Fibroblast of villous mesenchyme (primary cell): ENCODE measurements at regions not wholly inside any gene's neighbourhood (a gene's known extent, or its start where the extent isn't known, plus 50 kb on each side); places are given as distances from the start of the nearest gene placed in this dataset.

Source experiments
- DNase-seq: peaks from one replicate; pipeline ENCODE4 v3.0.0-alpha.2; 2010; ENCODE audit warnings: low read depth
- H3K4me3 ChIP-seq: 2 replicates; pipeline ENCODE4 v1.5.1; 2011; ENCODE audit warnings: low read depth, mild to moderate bottlenecking, low read length
- CTCF ChIP-seq: IDR thresholded peaks from 2 replicates; pipeline ENCODE4 v1.5.1; 2012; ENCODE audit warnings: low read depth, mild to moderate bottlenecking, low read length; ENCODE audit not compliant: insufficient read depth

- TF ChIP-seq CTCF: no peak
- DNase-seq: no peak
- no peak overlapping the region for H3K4me3 ChIP-seq
Observed at GRCh38 chr2:59733567-59733930, 819.9 kb downstream of the BCL11A start.

- no peak for DNase-seq
- TF ChIP-seq CTCF: no peak
- no peak overlapping the region for H3K4me3 ChIP-seq
Observed at GRCh38 chr2:59732871-59733566, 820.4 kb downstream of the BCL11A start.

- TF ChIP-seq CTCF: no peak
- DNase-seq: no peak
- no peak overlapping the region for H3K4me3 ChIP-seq
Observed at GRCh38 chr2:59727121-59727590, 826.3 kb downstream of the BCL11A start.

- no peak for DNase-seq
- no peak overlapping the region for H3K4me3 ChIP-seq
- no peak for TF ChIP-seq CTCF
Observed at GRCh38 chr2:59726228-59727120, 827.0 kb downstream of the BCL11A start.

- no peak for DNase-seq
- H3K4me3 ChIP-seq: no peak overlapping the region
- no peak for TF ChIP-seq CTCF
Observed at GRCh38 chr2:59724746-59725145, 828.7 kb downstream of the BCL11A start.

GRCh38 chr2:59720296-59720866 is 833.1 kb downstream of the BCL11A start:
- no peak for TF ChIP-seq CTCF
- DNase-seq: no peak
- no peak overlapping the region for H3K4me3 ChIP-seq
